D721Med (cell line): ENCODE measurements at regions not wholly inside any gene's neighbourhood (a gene's known extent, or its start where the extent isn't known, plus 50 kb on each side); places are given as distances from the start of the nearest gene placed in this dataset.
"Not testable (repeated sequence)": the region's sequence is repeated elsewhere in the genome, so short reads cannot be mapped to it uniquely, and the experiment has no call there.

Experiments used
- DNase-seq: peaks from one replicate; pipeline ENCODE4 v3.0.0; 2011; ENCODE audit warnings: low spot score; ENCODE audit not compliant: insufficient read length
- FAIRE-seq: peaks from 2 replicates; lab custom pipeline; 2011; peaks lifted over from hg19 to GRCh38; lab: Jason Lieb, UNC
- TF ChIP-seq, protein P1 (sequence below): IDR thresholded peaks from 2 replicates; pipeline ENCODE4 v1.5.1; 2012; ENCODE audit warnings: mild to moderate bottlenecking, control low read depth; ENCODE audit not compliant: insufficient read depth; ENCODE audit errors: missing control alignments

DNA sequence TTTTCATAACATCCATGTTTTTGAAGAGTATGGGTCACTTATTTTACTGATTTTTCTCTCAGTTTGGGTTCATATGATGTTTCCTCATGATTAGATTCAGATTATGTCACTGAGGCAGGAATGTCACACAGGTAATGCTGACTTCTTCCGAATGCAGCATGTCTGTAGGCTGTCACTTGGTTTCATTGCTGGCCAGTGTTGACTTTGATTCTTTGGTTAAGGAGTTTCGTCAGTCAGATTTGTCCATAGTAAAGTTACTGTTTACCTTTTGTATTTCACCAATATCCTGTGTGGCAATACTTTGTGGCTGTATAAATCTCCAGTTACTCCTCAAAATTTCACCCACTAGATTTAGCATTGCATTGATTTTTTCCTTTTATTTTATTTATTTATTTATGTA, 105.6 kb downstream of the MRPL57 start:
- FAIRE-seq (no peak), DNase-seq (no peak)
- TF ChIP-seq, protein P1, sequence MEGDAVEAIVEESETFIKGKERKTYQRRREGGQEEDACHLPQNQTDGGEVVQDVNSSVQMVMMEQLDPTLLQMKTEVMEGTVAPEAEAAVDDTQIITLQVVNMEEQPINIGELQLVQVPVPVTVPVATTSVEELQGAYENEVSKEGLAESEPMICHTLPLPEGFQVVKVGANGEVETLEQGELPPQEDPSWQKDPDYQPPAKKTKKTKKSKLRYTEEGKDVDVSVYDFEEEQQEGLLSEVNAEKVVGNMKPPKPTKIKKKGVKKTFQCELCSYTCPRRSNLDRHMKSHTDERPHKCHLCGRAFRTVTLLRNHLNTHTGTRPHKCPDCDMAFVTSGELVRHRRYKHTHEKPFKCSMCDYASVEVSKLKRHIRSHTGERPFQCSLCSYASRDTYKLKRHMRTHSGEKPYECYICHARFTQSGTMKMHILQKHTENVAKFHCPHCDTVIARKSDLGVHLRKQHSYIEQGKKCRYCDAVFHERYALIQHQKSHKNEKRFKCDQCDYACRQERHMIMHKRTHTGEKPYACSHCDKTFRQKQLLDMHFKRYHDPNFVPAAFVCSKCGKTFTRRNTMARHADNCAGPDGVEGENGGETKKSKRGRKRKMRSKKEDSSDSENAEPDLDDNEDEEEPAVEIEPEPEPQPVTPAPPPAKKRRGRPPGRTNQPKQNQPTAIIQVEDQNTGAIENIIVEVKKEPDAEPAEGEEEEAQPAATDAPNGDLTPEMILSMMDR: no peak

DNA sequence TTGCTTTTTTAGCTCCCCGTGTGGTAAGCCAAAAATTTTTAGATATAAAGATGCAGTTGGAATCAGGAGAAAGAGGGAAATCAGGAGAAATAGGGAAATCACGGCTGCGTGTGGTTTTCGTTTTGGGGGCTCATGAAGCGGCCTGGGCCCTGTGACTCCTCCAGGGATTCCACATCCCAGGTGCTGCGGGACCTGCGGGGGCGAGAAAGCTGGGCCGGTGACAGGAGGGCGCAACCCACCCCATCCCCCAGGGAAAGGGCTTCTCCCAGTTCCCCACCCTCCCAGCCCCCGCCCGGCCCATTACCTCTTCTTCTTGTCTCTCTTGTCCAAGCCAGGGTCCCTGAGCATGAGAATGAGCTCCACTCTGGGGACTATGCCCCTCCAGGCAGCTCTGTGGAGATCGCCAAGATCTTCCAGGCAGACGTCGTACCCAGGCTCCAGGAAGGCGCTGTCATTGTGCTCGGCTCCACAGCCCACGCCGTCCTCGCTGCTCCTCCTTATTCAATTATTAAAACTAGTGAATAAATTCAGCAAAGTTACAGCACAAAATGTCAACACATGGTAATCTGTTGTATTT, 111.0 kb downstream of the MRPL57 start:
- TF ChIP-seq, protein P1: no peak
- DNase-seq (no peak), FAIRE-seq (no peak)

DNA sequence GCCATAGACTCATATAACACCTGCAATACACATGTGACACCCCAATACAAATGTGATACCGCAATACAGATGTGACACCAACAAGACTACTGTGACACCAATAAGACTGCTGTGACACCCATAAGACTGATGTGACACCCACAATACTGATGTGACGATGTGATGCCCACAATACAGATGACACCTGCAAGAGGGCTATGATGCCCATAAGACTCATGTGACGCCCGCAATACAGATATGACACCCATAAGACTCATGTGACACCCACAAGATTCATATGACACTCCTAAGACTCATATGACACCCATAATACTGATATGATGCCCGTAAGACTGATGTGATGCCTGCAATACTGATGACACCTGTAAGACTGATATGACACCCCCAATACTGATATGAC, 113.0 kb downstream of the MRPL57 start:
- TF ChIP-seq, protein P1: no peak
- DNase-seq (no peak), FAIRE-seq (no peak)

DNA sequence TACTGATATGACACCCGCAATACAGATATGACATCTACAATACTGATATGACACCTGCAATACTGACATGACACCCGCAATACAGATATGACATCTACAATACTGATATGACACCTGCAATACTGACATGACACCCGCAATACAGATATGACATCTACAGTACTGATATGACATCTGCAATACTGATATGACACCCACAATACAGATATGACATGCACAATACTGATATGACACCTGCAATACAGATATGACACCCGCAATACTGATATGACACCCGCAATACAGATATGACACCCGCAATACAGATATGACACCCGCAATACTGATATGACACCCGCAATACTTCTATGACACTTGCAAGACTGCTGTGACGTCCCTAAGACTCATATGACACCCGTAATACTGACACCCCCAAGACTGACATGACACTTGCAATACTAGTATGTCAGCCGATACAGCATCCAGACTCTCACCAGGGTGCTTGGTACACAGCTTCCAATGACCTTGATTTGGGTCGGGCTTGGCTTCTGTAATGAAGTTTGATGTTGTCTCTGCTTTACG, 114.1 kb downstream of the MRPL57 start:
- not testable (repeated sequence) for FAIRE-seq, DNase-seq

DNA sequence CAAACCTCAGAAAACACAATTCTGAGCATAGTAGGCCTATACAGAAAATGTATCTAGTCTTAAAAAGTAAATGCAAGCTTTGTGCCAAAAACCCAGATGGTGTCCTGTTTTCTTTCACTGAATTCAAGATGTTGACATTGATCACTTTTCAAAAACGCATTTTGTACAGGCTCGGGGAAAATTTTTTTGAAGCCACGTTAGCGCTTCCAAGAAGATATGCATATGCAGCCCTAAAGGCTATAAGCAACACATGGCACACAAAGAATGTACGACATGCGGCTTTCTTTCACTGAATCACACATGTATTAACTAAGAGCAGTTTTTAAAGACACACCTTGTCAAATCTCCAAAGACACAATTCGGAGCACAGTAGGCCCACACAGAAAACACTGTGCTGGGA, 115.4 kb downstream of the MRPL57 start:
- TF ChIP-seq, protein P1: no peak
- no peak for FAIRE-seq
- DNase-seq: no peak

DNA sequence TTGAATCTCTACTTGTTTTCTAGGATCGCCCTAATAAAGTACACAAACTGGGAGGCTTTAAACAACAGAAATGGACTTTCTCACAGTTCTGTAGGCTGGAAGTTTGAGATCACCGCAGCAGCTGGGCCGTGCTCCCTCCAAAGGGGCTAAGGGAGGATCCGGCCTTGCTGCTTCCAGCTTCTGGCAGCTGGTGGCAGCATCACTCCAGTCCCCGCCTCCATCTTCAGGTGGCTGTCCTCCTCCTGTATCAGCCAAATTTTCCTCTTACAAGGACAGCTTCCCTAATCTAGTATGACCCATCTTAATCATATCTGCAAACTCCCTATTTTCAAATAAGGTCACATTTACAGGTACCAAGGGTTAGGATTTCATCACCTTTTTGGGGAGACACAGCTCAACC, 120.5 kb downstream of the MRPL57 start:
- DNase-seq, FAIRE-seq: not testable (repeated sequence)
- TF ChIP-seq, protein P1: peak; percentile 38

DNA sequence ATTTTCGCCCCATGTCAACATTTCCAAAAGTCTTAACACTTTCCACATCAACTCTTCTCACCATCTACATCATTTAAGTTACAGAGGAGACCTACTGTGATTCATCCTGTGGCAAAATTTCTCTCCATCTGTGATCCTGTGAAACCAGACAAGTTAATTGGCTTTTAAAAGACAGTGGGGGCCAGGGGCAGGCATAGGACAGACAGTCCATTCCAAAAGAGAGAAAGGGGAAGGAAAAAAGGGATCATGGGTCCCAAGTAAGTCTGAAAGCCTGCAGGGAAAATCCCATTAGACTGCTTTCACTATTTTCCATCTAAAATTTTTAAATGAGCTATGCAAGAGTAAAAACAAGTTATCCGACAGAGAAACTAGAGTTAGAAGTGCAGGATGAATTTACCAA, 121.0 kb downstream of the MRPL57 start:
- TF ChIP-seq, protein P1: no peak
- no peak for FAIRE-seq
- DNase-seq: no peak
